Tibial artery (tissue), 4 donors: ENCODE measurements at regions not wholly inside any gene's neighbourhood (a gene's known extent, or its start where the extent isn't known, plus 50 kb on each side); places are given as distances from the start of the nearest gene placed in this dataset.

Experiments used
- DNase-seq, 2 donors: peaks; one replicate each; pipeline ENCODE4 v3.0.0-alpha.2; 2019
- H3K27ac ChIP-seq, 2 donors: fragments of 200-600 bp; sonication (generic) in 1 of 2; 1 replicate in 1 of 2; 2 replicates in 1 of 2; pipeline ENCODE4 v1.5.1; 2018 to 2019; ENCODE audit warnings: mild to moderate bottlenecking in 1 of 2
- H3K27me3 ChIP-seq, 2 donors: fragments of 200-600 bp; sonication (generic) in 1 of 2; one replicate each; pipeline versions ENCODE4 v1.5.1 to v1.6.0; 2016 to 2019
- H3K36me3 ChIP-seq, 3 donors: fragments of 200-600 bp; sonication (generic) in 2 of 3; one replicate each; pipeline ENCODE4 v1.5.1; 2016 to 2019; ENCODE audit warnings: mild to moderate bottlenecking in 2 of 3
- H3K4me1 ChIP-seq, 4 donors: fragments of 200-600 bp; sonication (generic) in 2 of 4; 1 replicate in 3 of 4; 2 replicates in 1 of 4; pipeline ENCODE4 v1.5.1; 2016 to 2019
- H3K4me3 ChIP-seq, 2 donors: fragments of 200-600 bp; sonication (generic) in 1 of 2; 1 replicate in 1 of 2; 2 replicates in 1 of 2; pipeline ENCODE4 v1.5.1; 2018 to 2019; ENCODE audit warnings: mild to moderate bottlenecking in 2 of 2
- H3K9me3 ChIP-seq, 3 donors: fragments of 200-600 bp; sonication (generic) in 1 of 3; one replicate each; pipeline ENCODE4 v1.5.1; 2016 to 2019
- intact Hi-C: fragments of 100-400 bp; cut with DNase I; formaldehyde crosslinking; loops from one replicate; pipeline ENCODE4 v1.15.0; 2023; ENCODE audit warnings: low total_unique reads
- TF ChIP-seq, protein P1 (sequence below), 2 experiments: fragments of 200-600 bp in 1 of 2; fragments of 450-650 bp in 1 of 2; IDR thresholded peaks; one replicate each; pipeline ENCODE4 v1.5.1; 2017 to 2019; ENCODE audit warnings: antibody characterized with exemption in 2 of 2, mild to moderate bottlenecking in 1 of 2, moderate library complexity in 1 of 2

DNA sequence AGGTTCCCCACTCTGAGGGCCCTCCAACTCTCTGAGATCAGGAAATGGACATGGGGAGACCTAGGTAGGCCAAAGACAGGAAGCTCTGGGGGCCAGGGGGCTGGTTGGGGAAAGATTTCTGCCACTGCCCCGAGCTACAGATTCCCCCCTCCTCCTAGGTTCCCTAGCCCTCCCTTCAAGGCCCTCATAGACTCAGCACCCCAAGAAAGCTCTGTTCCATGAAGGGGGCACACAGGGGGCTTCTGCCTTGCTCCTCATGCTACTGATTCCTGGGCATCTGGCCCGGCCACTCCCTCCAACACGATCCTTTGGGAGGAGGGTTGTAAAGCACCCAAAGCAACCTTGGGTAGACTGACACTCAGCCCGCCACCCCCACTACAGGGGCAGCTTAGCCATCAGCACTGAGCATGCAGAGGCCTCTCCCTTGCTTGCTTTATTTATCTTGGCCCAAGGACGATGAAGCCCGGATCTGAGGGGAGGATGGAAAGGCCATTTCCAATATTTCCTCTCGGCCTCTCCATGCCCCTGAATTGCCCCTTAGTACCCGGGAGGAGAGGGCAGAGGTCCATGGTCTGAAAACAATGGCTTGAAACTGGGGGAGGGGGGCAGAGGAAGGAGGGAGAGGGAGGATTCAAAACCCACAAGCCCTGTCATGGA is 146.7 kb downstream of the PJA1 start:
- intact Hi-C loops = no loop called here
- DNase-seq = no peak

DNA sequence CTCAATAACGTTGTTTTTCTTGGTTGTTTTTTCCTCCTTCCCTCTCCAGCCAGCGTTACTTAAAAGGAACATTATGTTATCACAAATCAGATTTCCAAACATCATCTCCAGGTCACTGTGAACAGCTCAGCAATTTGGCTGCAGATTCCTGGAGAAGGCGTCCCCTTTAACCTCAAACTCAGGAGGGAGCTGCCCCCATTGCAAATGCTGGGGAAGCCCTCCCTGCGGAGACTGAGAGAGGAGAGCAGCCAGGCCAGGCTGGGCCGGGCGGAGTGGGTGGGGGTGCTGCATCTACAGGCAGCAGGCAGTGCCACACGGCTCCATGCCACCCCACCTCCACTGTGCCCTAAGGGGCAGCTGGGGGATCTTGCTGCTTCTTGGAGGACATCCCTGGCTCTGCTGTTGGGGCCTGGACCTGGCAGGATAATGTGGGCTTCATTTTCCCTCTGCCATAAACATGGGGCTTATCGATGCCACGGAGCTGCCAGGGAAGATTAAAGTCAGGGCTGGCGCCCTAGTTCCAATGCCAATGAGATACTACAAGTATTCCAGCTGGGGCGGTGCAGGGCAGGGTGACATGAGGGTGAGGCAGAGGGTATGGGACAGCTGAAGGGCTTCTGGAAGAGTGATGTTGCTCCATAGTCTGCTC is 148.8 kb downstream of the PJA1 start:
- no peak for DNase-seq
- intact Hi-C loops = no loop called here
- H3K9me3 ChIP-seq = no peaks in the 10 kb centered on the region
- no peaks in the 10 kb centered on the region for H3K36me3 ChIP-seq
- no peak overlapping the region for H3K27ac ChIP-seq
- TF ChIP-seq, protein P1, sequence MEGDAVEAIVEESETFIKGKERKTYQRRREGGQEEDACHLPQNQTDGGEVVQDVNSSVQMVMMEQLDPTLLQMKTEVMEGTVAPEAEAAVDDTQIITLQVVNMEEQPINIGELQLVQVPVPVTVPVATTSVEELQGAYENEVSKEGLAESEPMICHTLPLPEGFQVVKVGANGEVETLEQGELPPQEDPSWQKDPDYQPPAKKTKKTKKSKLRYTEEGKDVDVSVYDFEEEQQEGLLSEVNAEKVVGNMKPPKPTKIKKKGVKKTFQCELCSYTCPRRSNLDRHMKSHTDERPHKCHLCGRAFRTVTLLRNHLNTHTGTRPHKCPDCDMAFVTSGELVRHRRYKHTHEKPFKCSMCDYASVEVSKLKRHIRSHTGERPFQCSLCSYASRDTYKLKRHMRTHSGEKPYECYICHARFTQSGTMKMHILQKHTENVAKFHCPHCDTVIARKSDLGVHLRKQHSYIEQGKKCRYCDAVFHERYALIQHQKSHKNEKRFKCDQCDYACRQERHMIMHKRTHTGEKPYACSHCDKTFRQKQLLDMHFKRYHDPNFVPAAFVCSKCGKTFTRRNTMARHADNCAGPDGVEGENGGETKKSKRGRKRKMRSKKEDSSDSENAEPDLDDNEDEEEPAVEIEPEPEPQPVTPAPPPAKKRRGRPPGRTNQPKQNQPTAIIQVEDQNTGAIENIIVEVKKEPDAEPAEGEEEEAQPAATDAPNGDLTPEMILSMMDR (IDR thresholded peaks at IDR 0.05) = no peak
- H3K4me1 ChIP-seq = peaks cover 0 to 3% (median 0%) of the 10 kb centered on the region in 4 donors
- no peak overlapping the region for H3K4me3 ChIP-seq
- H3K27me3 ChIP-seq = no peaks in the 10 kb centered on the region

More for the DNA sequence above, 146.7 kb downstream of the PJA1 start:
- Histone ChIP-seq H3K9me3 (no peaks in the 10 kb centered on the region), H3K27me3 (no peaks in the 10 kb centered on the region), H3K4me3 (no peak overlapping the region), H3K27ac (no peak overlapping the region), H3K36me3 (no peaks in the 10 kb centered on the region), H3K4me1 (peaks cover 0 to 3% (median 0%) of the 10 kb centered on the region in 4 donors)
- TF ChIP-seq, protein P1 (IDR thresholded peaks at IDR 0.05) = no peak

DNA sequence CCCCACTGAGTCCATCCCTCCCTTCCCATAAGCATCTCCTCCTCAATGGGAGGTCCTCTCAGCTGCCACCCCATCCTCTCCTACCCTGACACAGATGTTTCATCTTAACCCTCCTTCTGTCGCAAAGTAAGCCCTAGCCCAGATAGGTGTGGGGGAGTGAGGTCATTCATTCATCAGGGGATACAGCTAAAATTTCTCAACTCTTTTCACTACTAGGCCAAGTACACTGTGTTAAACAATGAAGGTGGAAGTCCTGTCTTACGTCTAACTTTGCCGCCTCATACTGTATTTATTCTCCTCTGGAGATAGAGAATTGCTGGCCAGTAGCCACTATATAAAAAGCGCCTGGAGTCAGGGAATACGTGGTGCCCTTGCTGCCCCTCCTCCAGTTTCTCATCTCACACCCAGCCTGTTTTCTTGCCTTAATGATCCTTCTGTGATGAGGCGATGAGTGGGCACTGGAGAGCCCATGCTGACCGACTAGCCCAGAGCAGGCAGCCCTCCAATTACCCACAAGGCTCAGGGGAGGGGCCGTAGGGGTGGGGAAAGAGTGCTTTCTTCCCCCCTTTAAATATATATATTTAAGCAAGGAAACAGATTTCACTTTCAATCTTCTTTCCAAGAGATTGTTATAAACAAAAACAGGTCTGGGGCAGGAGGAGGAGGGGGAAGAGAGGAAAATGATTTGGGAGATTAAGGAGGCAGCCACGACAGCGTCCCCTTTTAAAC is 149.5 kb downstream of the PJA1 start:
- H3K27me3 ChIP-seq = no peaks in the 10 kb centered on the region
- H3K27ac ChIP-seq = no peak overlapping the region
- no peaks in the 10 kb centered on the region for H3K36me3 ChIP-seq
- no peak overlapping the region for H3K4me3 ChIP-seq
- no peak for DNase-seq
- intact Hi-C loops = no loop called here
- H3K9me3 ChIP-seq = no peaks in the 10 kb centered on the region
- peaks cover 0 to 3% (median 0%) of the 10 kb centered on the region in 4 donors for H3K4me1 ChIP-seq
- TF ChIP-seq, protein P1 (IDR thresholded peaks at IDR 0.05) = no peak

DNA sequence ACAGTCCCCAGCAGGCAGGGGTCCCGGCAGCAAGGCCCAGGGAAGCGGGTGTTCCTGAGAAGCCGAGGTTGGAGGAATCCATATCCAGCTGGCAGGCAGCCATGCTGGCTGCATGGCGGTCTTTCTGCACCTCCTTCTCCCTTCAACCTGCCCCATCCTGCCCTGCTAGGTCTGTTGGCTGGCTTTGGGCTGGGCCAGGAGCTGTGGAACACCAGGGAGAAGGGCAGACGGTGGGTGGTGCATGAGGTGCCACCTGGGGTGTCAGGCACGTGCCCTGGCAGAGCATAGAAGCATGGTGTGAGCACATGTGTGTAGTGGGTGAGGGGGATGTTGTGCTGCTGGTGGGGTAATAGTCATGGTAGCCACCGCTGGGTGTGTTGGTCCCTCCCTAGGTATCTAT is 150.1 kb downstream of the PJA1 start:
- TF ChIP-seq, protein P1 (IDR thresholded peaks at IDR 0.05) = no peak
- intact Hi-C loops = no loop called here
- no peak for DNase-seq

DNA sequence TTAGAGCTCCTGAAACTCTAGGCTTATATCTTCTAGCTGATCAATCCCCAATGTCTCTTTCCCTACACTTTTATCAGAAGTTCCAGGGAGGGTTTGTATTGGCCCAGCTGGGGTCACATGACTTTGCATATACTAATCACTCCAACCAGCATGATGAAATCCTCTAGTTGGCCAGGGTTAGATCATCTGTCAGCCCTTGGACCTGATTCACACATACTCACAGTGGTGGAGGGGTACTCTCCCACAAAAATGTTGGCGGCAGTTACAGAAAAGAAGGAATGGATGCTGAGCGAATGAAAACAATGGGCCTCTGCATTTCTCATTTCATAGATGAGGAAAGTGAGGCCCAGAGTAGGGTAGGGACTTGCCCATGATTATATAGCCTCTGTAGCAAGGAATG is 151.1 kb downstream of the PJA1 start:
- H3K9me3 ChIP-seq = no peaks in the 10 kb centered on the region
- H3K4me1 ChIP-seq = peaks cover 0 to 3% (median 0%) of the 10 kb centered on the region in 4 donors
- intact Hi-C loops = no loop called here
- TF ChIP-seq, protein P1 (IDR thresholded peaks at IDR 0.05) = no peak
- no peak overlapping the region for H3K4me3 ChIP-seq
- no peak for DNase-seq
- H3K27ac ChIP-seq = no peak overlapping the region
- H3K36me3 ChIP-seq = no peaks in the 10 kb centered on the region
- H3K27me3 ChIP-seq = no peaks in the 10 kb centered on the region

More for the DNA sequence above, 150.1 kb downstream of the PJA1 start:
- H3K27me3 ChIP-seq = no peaks in the 10 kb centered on the region
- no peak overlapping the region for H3K27ac ChIP-seq
- H3K9me3 ChIP-seq = no peaks in the 10 kb centered on the region
- no peaks in the 10 kb centered on the region for H3K36me3 ChIP-seq
- H3K4me3 ChIP-seq = no peak overlapping the region
- H3K4me1 ChIP-seq = peaks cover 0 to 3% (median 0%) of the 10 kb centered on the region in 4 donors
